ENCODE measurements at regions not wholly inside any gene's neighbourhood (a gene's known extent, or its start where the extent isn't known, plus 50 kb on each side); places are given as distances from the start of the nearest gene placed in this dataset.

- TF ChIP-seq CTCF (IDR thresholded peaks at IDR 0.05): no peak
- TF ChIP-seq POLR2A (IDR thresholded peaks at IDR 0.05): no peak
Measured at GRCh38 chr5:3317051-3317795, 278.4 kb upstream of the IRX1 start.
